ENCODE measurements at regions not wholly inside any gene's neighbourhood (a gene's known extent, or its start where the extent isn't known, plus 50 kb on each side); places are given as distances from the start of the nearest gene placed in this dataset.

DNA sequence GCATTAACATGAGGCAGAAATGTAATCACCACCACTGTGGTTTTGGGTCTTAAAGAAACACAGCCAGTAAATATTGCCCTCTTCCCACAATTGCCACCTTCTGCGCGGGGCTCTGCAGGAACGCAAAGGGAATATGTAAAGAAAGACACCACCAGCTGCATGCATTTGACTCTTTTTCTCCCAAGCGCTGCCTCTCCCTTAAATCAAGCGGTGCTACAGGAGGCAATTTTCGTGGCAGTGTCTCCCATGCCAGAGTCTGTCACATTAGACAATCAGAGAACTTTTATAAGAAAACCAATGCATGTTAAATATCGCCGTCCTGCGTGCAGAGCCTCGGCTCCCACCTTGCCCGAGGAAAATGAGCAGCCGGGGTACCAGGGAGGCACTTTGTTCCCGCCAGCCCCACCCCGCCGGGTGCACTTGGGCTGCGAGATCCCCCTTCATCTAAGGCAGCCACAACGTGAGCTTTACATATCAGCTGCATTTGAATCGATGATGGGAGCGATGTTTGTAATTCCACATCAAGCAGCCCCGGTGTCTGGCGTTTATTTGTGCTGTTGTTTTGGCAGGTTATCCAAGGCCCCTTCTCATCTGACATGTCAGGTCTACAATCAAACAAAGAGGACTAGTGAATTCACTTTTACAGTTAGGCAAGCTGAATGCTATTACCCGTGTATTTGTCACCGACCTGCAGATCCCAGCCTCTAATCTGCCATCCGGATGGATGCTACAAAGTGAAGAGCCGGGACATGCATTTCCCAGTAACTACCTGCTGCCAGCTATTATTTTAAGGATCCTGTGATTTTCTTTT, 72.3 kb upstream of the MGMT start:
- H3K9me2 ChIP-seq (replicated peaks; ENCODE audit: low read length), result no peaks in the 10 kb centered on the region
- intact Hi-C loops (cut with micrococcal nuclease), result no loop called here
- H4K20me1 ChIP-seq (ENCODE audit: low read length), result no peaks in the 10 kb centered on the region
- no peak for DNase-seq
- H3K27ac ChIP-seq (ENCODE audit: low read length), result no peak overlapping the region
- no peaks in the 10 kb centered on the region for H3K36me3 ChIP-seq (ENCODE audit: low read depth, low read length)
- ATAC-seq, result no peak
- TF ChIP-seq EZH2phosphoT487 (IDR thresholded peaks at IDR 0.05; ENCODE audit: borderline replicate concordance, low read length) (no peak), EZH2 (IDR thresholded peaks at IDR 0.05; ENCODE audit: low read length, unreplicated experiment) (no peak)
- TF ChIP-seq, protein P1, sequence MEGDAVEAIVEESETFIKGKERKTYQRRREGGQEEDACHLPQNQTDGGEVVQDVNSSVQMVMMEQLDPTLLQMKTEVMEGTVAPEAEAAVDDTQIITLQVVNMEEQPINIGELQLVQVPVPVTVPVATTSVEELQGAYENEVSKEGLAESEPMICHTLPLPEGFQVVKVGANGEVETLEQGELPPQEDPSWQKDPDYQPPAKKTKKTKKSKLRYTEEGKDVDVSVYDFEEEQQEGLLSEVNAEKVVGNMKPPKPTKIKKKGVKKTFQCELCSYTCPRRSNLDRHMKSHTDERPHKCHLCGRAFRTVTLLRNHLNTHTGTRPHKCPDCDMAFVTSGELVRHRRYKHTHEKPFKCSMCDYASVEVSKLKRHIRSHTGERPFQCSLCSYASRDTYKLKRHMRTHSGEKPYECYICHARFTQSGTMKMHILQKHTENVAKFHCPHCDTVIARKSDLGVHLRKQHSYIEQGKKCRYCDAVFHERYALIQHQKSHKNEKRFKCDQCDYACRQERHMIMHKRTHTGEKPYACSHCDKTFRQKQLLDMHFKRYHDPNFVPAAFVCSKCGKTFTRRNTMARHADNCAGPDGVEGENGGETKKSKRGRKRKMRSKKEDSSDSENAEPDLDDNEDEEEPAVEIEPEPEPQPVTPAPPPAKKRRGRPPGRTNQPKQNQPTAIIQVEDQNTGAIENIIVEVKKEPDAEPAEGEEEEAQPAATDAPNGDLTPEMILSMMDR (conservative IDR thresholded peaks at IDR 0.05; ENCODE audit: low read depth, low read length), result no peak
- H3K9me3 ChIP-seq (ENCODE audit: low read length), result no peaks in the 10 kb centered on the region
- peaks cover 56% of the 10 kb centered on the region for H3K27me3 ChIP-seq (ENCODE audit: low read length)
- no peak overlapping the region for H3K9ac ChIP-seq (ENCODE audit: low read length)
- ChIA-PET POLR2A (ENCODE audit: unreplicated experiment) (no interaction called here), CTCF (no interaction called here)
- no TSS peak for BruUV-seq (replicated peaks)
- no peaks in the 10 kb centered on the region for H3F3A ChIP-seq (ENCODE audit: low read length, unreplicated experiment)
- no peaks in the 10 kb centered on the region for H3K4me1 ChIP-seq (ENCODE audit: insufficient read depth, low read length)
- no peaks in the 10 kb centered on the region for H3K79me2 ChIP-seq (ENCODE audit: low read length)
- H3K4me2 ChIP-seq (ENCODE audit: low read length), result no peak overlapping the region
- no peak overlapping the region for H3K4me3 ChIP-seq (ENCODE audit: low read length)
- H2AFZ ChIP-seq (ENCODE audit: low read length), result no peak overlapping the region

DNA sequence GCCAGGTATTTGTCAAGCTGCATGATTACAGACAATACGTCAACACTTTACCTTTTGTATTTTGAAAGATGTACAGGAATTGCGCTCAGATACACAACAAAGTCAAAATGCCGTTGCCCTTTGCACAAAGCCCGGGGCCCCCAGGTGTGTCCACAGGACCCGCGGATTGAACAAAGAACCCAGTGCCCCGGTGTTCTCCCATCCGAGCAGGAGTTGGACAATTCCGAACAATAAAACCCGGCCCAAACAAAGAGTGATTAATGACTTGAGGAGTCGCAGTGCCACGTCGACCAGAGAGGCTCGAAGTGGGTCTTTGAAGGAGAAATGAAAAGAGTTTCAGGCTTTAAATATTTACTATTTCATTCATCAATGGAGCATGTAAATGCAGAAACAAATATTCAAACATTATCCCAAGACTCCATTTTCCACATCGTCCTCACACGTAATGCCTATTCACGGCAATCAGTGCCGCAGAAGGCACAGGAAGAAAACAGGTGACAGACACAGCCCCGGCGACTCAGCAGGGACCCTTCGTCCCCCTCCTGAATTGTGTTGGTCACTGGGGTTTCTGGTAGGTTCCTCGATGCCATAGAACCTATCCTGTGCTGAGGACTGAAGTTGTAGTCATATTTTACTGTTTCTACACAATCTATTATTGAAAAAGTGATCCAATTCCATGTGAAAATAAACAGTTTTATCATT, 70.9 kb upstream of the MGMT start:
- no peak for DNase-seq
- Histone ChIP-seq H3K9me2 (replicated peaks; ENCODE audit: low read length) (no peaks in the 10 kb centered on the region), H3K36me3 (ENCODE audit: low read depth, low read length) (no peaks in the 10 kb centered on the region), H3F3A (ENCODE audit: low read length, unreplicated experiment) (no peaks in the 10 kb centered on the region), H3K9ac (ENCODE audit: low read length) (no peak overlapping the region), H3K4me2 (ENCODE audit: low read length) (no peak overlapping the region), H3K79me2 (ENCODE audit: low read length) (no peaks in the 10 kb centered on the region), H2AFZ (ENCODE audit: low read length) (no peak overlapping the region), H3K9me3 (ENCODE audit: low read length) (no peaks in the 10 kb centered on the region), H3K27ac (ENCODE audit: low read length) (no peak overlapping the region), H4K20me1 (ENCODE audit: low read length) (no peaks in the 10 kb centered on the region), H3K4me1 (ENCODE audit: insufficient read depth, low read length) (no peaks in the 10 kb centered on the region), H3K27me3 (ENCODE audit: low read length) (peaks cover 56% of the 10 kb centered on the region), H3K4me3 (ENCODE audit: low read length) (no peak overlapping the region)
- no peak for ATAC-seq
- ChIA-PET CTCF (no interaction called here), POLR2A (ENCODE audit: unreplicated experiment) (no interaction called here)
- intact Hi-C loops (cut with micrococcal nuclease), result no loop called here
- TF ChIP-seq EZH2 (IDR thresholded peaks at IDR 0.05; ENCODE audit: low read length, unreplicated experiment), result no peak
- no TSS peak for BruUV-seq (replicated peaks)

DNA sequence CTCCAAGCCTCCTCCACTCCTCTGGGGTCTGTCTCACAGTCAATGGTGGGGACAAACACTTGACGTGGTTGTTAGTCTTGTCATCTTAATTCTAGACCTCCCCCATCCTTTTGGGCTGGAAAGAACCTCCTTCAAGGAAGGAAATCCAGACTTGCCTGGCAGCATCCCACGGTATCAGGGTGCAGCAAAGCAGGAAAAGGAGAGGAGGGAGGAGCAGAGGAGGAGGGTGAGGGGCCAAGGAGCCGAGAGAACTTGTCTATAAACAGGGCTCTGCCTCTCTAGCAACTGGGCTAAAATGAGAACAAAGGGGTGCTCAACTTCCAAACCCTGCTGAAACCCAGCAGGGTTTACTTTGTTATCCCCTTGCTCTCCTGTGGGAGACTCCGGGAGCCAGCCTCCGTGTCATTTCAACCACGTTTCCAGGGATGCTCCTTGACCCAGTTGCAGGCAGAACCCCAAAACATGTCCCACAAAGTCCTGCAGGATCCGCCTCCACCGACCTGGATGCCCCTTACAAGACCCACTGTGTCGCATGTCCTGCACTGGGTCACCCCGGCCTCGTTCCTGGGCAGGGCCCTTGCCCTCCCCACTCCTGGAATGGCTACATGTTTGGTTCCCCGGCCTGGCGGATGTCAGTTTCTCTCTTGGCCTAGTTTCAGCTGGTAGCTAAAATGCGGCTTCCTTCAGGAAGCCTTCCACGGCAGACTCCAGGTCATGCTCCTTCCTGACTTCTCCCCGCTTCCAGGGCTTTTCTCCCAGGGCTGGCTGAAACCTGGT, 69.7 kb upstream of the MGMT start:
- Histone ChIP-seq H3K27me3 (ENCODE audit: low read length) (peaks cover 57% of the 10 kb centered on the region), H2AFZ (ENCODE audit: low read length) (no peak overlapping the region), H3K4me3 (ENCODE audit: low read length) (no peak overlapping the region), H3K9me3 (ENCODE audit: low read length) (no peaks in the 10 kb centered on the region), H3K27ac (ENCODE audit: low read length) (no peak overlapping the region), H4K20me1 (ENCODE audit: low read length) (no peaks in the 10 kb centered on the region), H3K79me2 (ENCODE audit: low read length) (no peaks in the 10 kb centered on the region), H3K9ac (ENCODE audit: low read length) (no peak overlapping the region), H3K36me3 (ENCODE audit: low read depth, low read length) (no peaks in the 10 kb centered on the region), H3K9me2 (replicated peaks; ENCODE audit: low read length) (no peaks in the 10 kb centered on the region), H3F3A (ENCODE audit: low read length, unreplicated experiment) (no peaks in the 10 kb centered on the region), H3K4me1 (ENCODE audit: insufficient read depth, low read length) (no peaks in the 10 kb centered on the region), H3K4me2 (ENCODE audit: low read length) (no peak overlapping the region)
- ATAC-seq (no peak), DNase-seq (no peak)
- TF ChIP-seq, protein P1 (conservative IDR thresholded peaks at IDR 0.05; ENCODE audit: low read depth, low read length), result no peak
- TF ChIP-seq EZH2phosphoT487 (IDR thresholded peaks at IDR 0.05; ENCODE audit: borderline replicate concordance, low read length), result no peak
- no peak for TF ChIP-seq EZH2 (IDR thresholded peaks at IDR 0.05; ENCODE audit: low read length, unreplicated experiment)
- POLR2A ChIA-PET (ENCODE audit: unreplicated experiment), result no interaction called here
- CTCF ChIA-PET, result no interaction called here
- intact Hi-C loops (cut with micrococcal nuclease), result no loop called here
- BruUV-seq (replicated peaks), result no TSS peak

All from PC-3 (cell line).